ENCODE measurements at regions not wholly inside any gene's neighbourhood (a gene's known extent, or its start where the extent isn't known, plus 50 kb on each side); places are given as distances from the start of the nearest gene placed in this dataset.

DNA sequence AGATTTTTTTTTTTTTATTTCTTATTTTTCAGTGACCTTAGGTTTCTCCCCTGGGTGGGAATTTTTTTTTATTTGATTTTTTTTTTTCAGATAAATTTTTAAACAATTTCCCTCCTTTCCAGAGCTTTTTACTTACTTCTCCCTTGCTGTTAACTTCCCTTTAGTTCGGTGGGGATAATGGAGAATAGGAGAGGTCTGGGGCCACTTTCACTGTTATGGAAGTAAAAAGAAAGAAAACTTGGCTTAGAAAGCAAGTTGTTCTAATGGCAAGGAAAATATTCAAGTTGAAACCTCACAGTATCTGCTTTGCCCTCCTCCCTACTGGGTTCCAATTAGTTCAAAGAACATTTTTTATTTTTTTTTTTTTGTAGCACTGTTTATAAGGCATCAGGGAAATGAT, 537.1 kb upstream of the NXPH2 start:
- Histone ChIP-seq H3K4me1 (no peaks in the 10 kb centered on the region), H3K36me3 (ENCODE audit: control insufficient read depth, insufficient read depth, low read length) (no peaks in the 10 kb centered on the region), H3K4me3 (ENCODE audit: low read depth, low read length) (no peak overlapping the region), H3K9me3 (no peaks in the 10 kb centered on the region), H3K27me3 (replicated peaks; ENCODE audit: control insufficient read depth, insufficient read depth, low read length) (no peaks in the 10 kb centered on the region)
- H3K9me3 Mint-ChIP-seq (ENCODE audit: unreplicated experiment): no peaks in the 10 kb centered on the region
- TF ChIP-seq, protein P1, sequence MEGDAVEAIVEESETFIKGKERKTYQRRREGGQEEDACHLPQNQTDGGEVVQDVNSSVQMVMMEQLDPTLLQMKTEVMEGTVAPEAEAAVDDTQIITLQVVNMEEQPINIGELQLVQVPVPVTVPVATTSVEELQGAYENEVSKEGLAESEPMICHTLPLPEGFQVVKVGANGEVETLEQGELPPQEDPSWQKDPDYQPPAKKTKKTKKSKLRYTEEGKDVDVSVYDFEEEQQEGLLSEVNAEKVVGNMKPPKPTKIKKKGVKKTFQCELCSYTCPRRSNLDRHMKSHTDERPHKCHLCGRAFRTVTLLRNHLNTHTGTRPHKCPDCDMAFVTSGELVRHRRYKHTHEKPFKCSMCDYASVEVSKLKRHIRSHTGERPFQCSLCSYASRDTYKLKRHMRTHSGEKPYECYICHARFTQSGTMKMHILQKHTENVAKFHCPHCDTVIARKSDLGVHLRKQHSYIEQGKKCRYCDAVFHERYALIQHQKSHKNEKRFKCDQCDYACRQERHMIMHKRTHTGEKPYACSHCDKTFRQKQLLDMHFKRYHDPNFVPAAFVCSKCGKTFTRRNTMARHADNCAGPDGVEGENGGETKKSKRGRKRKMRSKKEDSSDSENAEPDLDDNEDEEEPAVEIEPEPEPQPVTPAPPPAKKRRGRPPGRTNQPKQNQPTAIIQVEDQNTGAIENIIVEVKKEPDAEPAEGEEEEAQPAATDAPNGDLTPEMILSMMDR (IDR thresholded peaks at IDR 0.05; ENCODE audit: insufficient read depth in 1 of 2, low read depth in 1 of 2, low read length in 1 of 2, severe bottlenecking in 1 of 2, unreplicated experiment in 1 of 2): no peak
- CTCF ChIA-PET: no interaction called here
- DNase-seq: no peak
- H3K36me3 Mint-ChIP-seq (ENCODE audit: insufficient read depth, unreplicated experiment): no peaks in the 10 kb centered on the region
- no peak overlapping the region for H3K4me3 Mint-ChIP-seq (ENCODE audit: unreplicated experiment)
- no peaks in the 10 kb centered on the region for H3K4me1 Mint-ChIP-seq (ENCODE audit: low read depth, unreplicated experiment)
- POLR2A ChIA-PET: no interaction called here
- no peak overlapping the region for H3K27ac Mint-ChIP-seq (ENCODE audit: unreplicated experiment)
- intact Hi-C loops (cut with micrococcal nuclease; ENCODE audit: unreplicated experiment): no loop called here
- no TSS peak for BruUV-seq (replicated peaks)
- H3K27me3 Mint-ChIP-seq (ENCODE audit: insufficient read depth, unreplicated experiment): no peaks in the 10 kb centered on the region

DNA sequence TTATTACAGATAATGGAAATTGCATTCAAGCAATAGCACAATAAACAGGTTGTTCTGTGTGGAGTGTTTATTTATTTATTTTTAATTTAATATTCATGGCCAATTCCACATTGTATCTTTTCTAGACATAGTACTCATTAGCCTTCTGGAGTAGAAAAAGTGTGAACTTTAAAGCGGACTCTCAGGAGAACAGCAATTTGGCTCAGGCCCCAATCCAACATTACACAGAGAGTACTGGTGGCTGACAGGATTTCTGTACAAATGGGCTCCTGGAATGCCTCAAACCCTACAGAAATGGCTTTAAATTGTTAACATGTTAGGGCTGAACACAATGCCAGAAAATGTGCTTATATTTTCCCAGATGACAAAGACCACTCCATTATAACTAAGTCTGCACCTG, 533.9 kb upstream of the NXPH2 start:
- no peak for DNase-seq
- Mint-ChIP-seq H3K36me3 (ENCODE audit: insufficient read depth, unreplicated experiment) (no peaks in the 10 kb centered on the region), H3K27ac (ENCODE audit: unreplicated experiment) (no peak overlapping the region), H3K4me1 (ENCODE audit: low read depth, unreplicated experiment) (no peaks in the 10 kb centered on the region), H3K27me3 (ENCODE audit: insufficient read depth, unreplicated experiment) (no peaks in the 10 kb centered on the region), H3K4me3 (ENCODE audit: unreplicated experiment) (no peak overlapping the region), H3K9me3 (ENCODE audit: unreplicated experiment) (no peaks in the 10 kb centered on the region)
- CTCF ChIA-PET: no interaction called here
- TF ChIP-seq, protein P1 (IDR thresholded peaks at IDR 0.05; ENCODE audit: insufficient read depth in 1 of 2, low read depth in 1 of 2, low read length in 1 of 2, severe bottlenecking in 1 of 2, unreplicated experiment in 1 of 2): no peak
- Histone ChIP-seq H3K4me3 (ENCODE audit: low read depth, low read length) (no peak overlapping the region), H3K27me3 (replicated peaks; ENCODE audit: control insufficient read depth, insufficient read depth, low read length) (no peaks in the 10 kb centered on the region), H3K4me1 (no peaks in the 10 kb centered on the region), H3K9me3 (no peaks in the 10 kb centered on the region), H3K36me3 (ENCODE audit: control insufficient read depth, insufficient read depth, low read length) (no peaks in the 10 kb centered on the region)
- no TSS peak for BruUV-seq (replicated peaks)
- intact Hi-C loops (cut with micrococcal nuclease; ENCODE audit: unreplicated experiment): no loop called here
- POLR2A ChIA-PET: no interaction called here

DNA sequence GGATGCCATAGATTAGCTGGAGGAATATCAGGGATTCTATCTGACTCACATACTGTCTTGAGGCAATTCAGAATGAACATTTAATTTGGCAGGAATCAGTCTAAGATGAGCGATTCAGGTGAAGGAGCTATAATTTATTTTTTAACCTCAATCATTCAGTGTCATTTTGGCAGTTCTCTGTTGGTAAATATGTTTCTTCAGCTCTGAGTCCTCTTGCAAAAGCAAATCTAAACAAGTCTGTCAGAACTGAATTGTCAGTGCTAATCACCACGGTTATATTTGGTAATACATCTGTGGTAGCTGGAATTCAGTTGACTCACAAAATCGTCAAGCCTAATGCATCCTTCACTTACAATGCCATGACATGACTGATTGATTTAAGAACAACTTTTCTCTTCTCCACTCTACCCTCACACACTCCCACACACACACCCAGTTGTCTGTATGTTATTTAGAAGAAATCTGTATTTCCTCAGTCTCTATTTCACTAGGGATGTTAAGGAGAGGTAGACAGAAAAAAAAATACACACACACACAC, 516.6 kb upstream of the NXPH2 start:
- no peaks in the 10 kb centered on the region for H3K36me3 Mint-ChIP-seq (ENCODE audit: insufficient read depth, unreplicated experiment)
- no peak overlapping the region for H3K27ac Mint-ChIP-seq (ENCODE audit: unreplicated experiment)
- Histone ChIP-seq H3K4me3 (ENCODE audit: low read depth, low read length) (no peak overlapping the region), H3K4me1 (no peaks in the 10 kb centered on the region), H3K27me3 (replicated peaks; ENCODE audit: control insufficient read depth, insufficient read depth, low read length) (no peaks in the 10 kb centered on the region), H3K9me3 (no peaks in the 10 kb centered on the region; the same call in 1 of the 2 replicates), H3K36me3 (ENCODE audit: control insufficient read depth, insufficient read depth, low read length) (no peaks in the 10 kb centered on the region)
- no peak for DNase-seq
- ChIA-PET CTCF (no interaction called here), POLR2A (no interaction called here)
- no peaks in the 10 kb centered on the region for H3K4me1 Mint-ChIP-seq (ENCODE audit: low read depth, unreplicated experiment)
- BruUV-seq (replicated peaks): no TSS peak
- TF ChIP-seq, protein P1 (IDR thresholded peaks at IDR 0.05; ENCODE audit: insufficient read depth in 1 of 2, low read depth in 1 of 2, low read length in 1 of 2, severe bottlenecking in 1 of 2, unreplicated experiment in 1 of 2): no peak
- H3K4me3 Mint-ChIP-seq (ENCODE audit: unreplicated experiment): no peak overlapping the region
- intact Hi-C loops (cut with micrococcal nuclease; ENCODE audit: unreplicated experiment): no loop called here
- H3K27me3 Mint-ChIP-seq (ENCODE audit: insufficient read depth, unreplicated experiment): peaks cover 8% of the 10 kb centered on the region
- H3K9me3 Mint-ChIP-seq (ENCODE audit: unreplicated experiment): no peaks in the 10 kb centered on the region

Measured in Caco-2 (cell line).